ENCODE measurements at regions not wholly inside any gene's neighbourhood (a gene's known extent, or its start where the extent isn't known, plus 50 kb on each side); places are given as distances from the start of the nearest gene placed in this dataset.
"Not testable (repeated sequence)": the region's sequence is repeated elsewhere in the genome, so short reads cannot be mapped to it uniquely, and the experiment has no call there.

DNA sequence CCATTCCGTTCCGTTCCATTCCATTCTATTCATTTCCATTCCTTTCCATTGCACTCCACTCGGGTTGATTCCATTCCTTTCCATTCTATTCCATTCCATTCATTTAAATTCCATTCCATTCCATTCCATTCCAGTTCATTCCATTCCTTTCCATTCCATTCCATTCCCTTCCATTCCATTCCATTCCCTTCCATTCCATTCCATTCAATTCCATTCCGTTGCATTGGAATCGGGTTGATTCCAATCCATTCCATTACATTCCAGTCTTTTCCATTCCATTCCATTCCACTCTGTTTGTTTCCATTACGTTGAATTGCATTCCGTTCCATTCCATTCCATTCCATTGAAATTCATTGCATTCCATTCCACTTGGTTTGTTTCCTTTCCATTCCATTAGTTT lies 169.2 kb downstream of the CWH43 start:
- H3K27ac ChIP-seq (ENCODE audit: low read depth, low read length, poor library complexity, severe bottlenecking); BruUV-seq (replicated peaks); CTCF ChIA-PET; H3K36me3 ChIP-seq (ENCODE audit: insufficient read depth, low read length, poor library complexity, severe bottlenecking); DNase-seq (ENCODE audit: low spot score); H3K4me1 ChIP-seq (ENCODE audit: insufficient read depth, low read length, poor library complexity, severe bottlenecking); POLR2A ChIA-PET (ENCODE audit: low non-redundant PET); intact Hi-C loops (cut with micrococcal nuclease; ENCODE audit: unreplicated experiment); H3K4me3 ChIP-seq (ENCODE audit: low read depth, low read length, poor library complexity, severe bottlenecking); H3K27me3 ChIP-seq (replicated peaks; ENCODE audit: insufficient read depth, low read depth, low read length, poor library complexity): not testable (repeated sequence)
- H3K9me3 ChIP-seq (ENCODE audit: low read depth, low read length, poor library complexity, severe bottlenecking), result peaks cover 58% of the 10 kb centered on the region

GRCh38 chr4:49156309-49156708 lies 170.2 kb downstream of the CWH43 start:
- H3K27me3 ChIP-seq (replicated peaks; ENCODE audit: insufficient read depth, low read depth, low read length, poor library complexity); DNase-seq (ENCODE audit: low spot score); H3K36me3 ChIP-seq (ENCODE audit: insufficient read depth, low read length, poor library complexity, severe bottlenecking); H3K4me1 ChIP-seq (ENCODE audit: insufficient read depth, low read length, poor library complexity, severe bottlenecking); H3K4me3 ChIP-seq (ENCODE audit: low read depth, low read length, poor library complexity, severe bottlenecking); intact Hi-C loops (cut with micrococcal nuclease; ENCODE audit: unreplicated experiment); CTCF ChIA-PET; POLR2A ChIA-PET (ENCODE audit: low non-redundant PET); H3K27ac ChIP-seq (ENCODE audit: low read depth, low read length, poor library complexity, severe bottlenecking); BruUV-seq (replicated peaks): not testable (repeated sequence)
- H3K9me3 ChIP-seq (ENCODE audit: low read depth, low read length, poor library complexity, severe bottlenecking), result peaks cover 48% of the 10 kb centered on the region

GRCh38 chr4:49157630-49158029 lies 171.6 kb downstream of the CWH43 start:
- H3K27ac ChIP-seq (ENCODE audit: low read depth, low read length, poor library complexity, severe bottlenecking); POLR2A ChIA-PET (ENCODE audit: low non-redundant PET); H3K27me3 ChIP-seq (replicated peaks; ENCODE audit: insufficient read depth, low read depth, low read length, poor library complexity); CTCF ChIA-PET; BruUV-seq (replicated peaks); H3K4me3 ChIP-seq (ENCODE audit: low read depth, low read length, poor library complexity, severe bottlenecking); H3K4me1 ChIP-seq (ENCODE audit: insufficient read depth, low read length, poor library complexity, severe bottlenecking); H3K36me3 ChIP-seq (ENCODE audit: insufficient read depth, low read length, poor library complexity, severe bottlenecking); DNase-seq (ENCODE audit: low spot score); intact Hi-C loops (cut with micrococcal nuclease; ENCODE audit: unreplicated experiment): not testable (repeated sequence)
- peaks cover 42% of the 10 kb centered on the region for H3K9me3 ChIP-seq (ENCODE audit: low read depth, low read length, poor library complexity, severe bottlenecking)

- H3K27me3 ChIP-seq (replicated peaks; ENCODE audit: insufficient read depth, low read depth, low read length, poor library complexity); POLR2A ChIA-PET (ENCODE audit: low non-redundant PET); H3K9me3 ChIP-seq (ENCODE audit: low read depth, low read length, poor library complexity, severe bottlenecking); CTCF ChIA-PET; H3K27ac ChIP-seq (ENCODE audit: low read depth, low read length, poor library complexity, severe bottlenecking); intact Hi-C loops (cut with micrococcal nuclease; ENCODE audit: unreplicated experiment); H3K4me1 ChIP-seq (ENCODE audit: insufficient read depth, low read length, poor library complexity, severe bottlenecking); H3K4me3 ChIP-seq (ENCODE audit: low read depth, low read length, poor library complexity, severe bottlenecking); BruUV-seq (replicated peaks); H3K36me3 ChIP-seq (ENCODE audit: insufficient read depth, low read length, poor library complexity, severe bottlenecking); DNase-seq (ENCODE audit: low spot score): not testable (repeated sequence)
Measured at GRCh38 chr4:49161111-49161541, 175.1 kb downstream of the CWH43 start.

DNA sequence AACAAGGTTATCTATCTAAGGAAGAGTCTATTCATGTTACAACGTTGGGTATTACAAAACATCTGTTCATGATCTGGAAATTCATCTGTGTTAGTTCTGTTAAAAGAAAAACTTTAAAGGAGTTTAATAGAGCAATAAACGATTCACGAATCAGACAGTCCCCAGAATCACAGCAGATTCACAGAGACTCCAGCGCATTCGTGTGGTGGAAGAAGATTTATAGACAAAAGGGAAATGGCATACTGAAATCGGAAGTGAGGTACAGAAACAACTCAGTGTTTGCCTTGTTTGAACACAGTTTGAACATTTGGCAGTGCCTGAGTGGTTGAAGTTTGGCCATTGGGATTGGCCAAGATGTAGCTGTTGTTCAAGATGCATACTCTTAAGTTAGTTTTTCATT lies 178.8 kb downstream of the CWH43 start:
- intact Hi-C loops (cut with micrococcal nuclease; ENCODE audit: unreplicated experiment); BruUV-seq (replicated peaks); CTCF ChIA-PET; H3K4me1 ChIP-seq (ENCODE audit: insufficient read depth, low read length, poor library complexity, severe bottlenecking); H3K27me3 ChIP-seq (replicated peaks; ENCODE audit: insufficient read depth, low read depth, low read length, poor library complexity); H3K36me3 ChIP-seq (ENCODE audit: insufficient read depth, low read length, poor library complexity, severe bottlenecking); H3K27ac ChIP-seq (ENCODE audit: low read depth, low read length, poor library complexity, severe bottlenecking); H3K9me3 ChIP-seq (ENCODE audit: low read depth, low read length, poor library complexity, severe bottlenecking); H3K4me3 ChIP-seq (ENCODE audit: low read depth, low read length, poor library complexity, severe bottlenecking); DNase-seq (ENCODE audit: low spot score); POLR2A ChIA-PET (ENCODE audit: low non-redundant PET): not testable (repeated sequence)

DNA sequence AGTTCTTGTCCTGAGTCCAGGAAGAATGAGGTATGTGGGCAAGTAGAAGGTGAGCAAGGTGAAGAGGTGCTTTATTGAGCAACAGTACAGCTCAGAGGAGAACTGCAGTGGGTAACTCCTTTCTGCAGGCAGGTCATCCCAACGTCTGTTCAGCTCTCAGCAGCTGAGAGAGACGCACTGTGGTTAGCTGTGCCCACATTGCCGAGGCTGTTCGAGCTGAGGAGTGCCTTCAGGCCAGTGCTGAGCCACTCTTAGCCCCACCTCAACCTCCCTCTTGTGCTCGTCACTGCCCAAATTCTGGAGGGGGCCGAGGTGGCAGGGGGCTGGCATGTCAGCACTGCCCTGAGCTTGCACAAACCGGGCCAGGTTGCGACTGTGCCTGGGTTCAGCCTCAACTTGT lies 191.8 kb downstream of the CWH43 start:
- CTCF ChIA-PET; POLR2A ChIA-PET (ENCODE audit: low non-redundant PET); H3K4me3 ChIP-seq (ENCODE audit: low read depth, low read length, poor library complexity, severe bottlenecking); H3K36me3 ChIP-seq (ENCODE audit: insufficient read depth, low read length, poor library complexity, severe bottlenecking); H3K4me1 ChIP-seq (ENCODE audit: insufficient read depth, low read length, poor library complexity, severe bottlenecking); H3K27me3 ChIP-seq (replicated peaks; ENCODE audit: insufficient read depth, low read depth, low read length, poor library complexity); BruUV-seq (replicated peaks); H3K27ac ChIP-seq (ENCODE audit: low read depth, low read length, poor library complexity, severe bottlenecking); DNase-seq (ENCODE audit: low spot score); intact Hi-C loops (cut with micrococcal nuclease; ENCODE audit: unreplicated experiment); H3K9me3 ChIP-seq (ENCODE audit: low read depth, low read length, poor library complexity, severe bottlenecking): not testable (repeated sequence)

DNA sequence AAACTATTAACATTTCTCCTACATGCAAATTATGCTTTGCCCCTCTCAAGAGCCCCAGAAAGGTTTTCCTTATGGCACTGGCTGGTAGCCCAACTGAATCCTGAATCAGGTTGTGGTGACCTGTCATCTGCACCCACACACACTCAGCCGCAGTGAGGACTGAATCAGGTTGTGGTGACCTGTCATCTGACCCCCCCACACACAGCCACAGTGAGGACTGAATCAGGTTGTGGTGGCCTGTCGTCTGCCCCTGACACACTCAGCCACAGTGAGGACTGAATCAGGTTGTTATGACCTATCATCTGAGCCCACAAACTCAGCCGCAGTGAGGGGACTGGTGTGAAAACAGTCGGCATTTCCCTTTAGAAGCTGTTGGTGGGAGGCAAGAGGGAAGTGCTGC lies 195.0 kb downstream of the CWH43 start:
- H3K9me3 ChIP-seq (ENCODE audit: low read depth, low read length, poor library complexity, severe bottlenecking); H3K4me1 ChIP-seq (ENCODE audit: insufficient read depth, low read length, poor library complexity, severe bottlenecking); CTCF ChIA-PET; BruUV-seq (replicated peaks); H3K36me3 ChIP-seq (ENCODE audit: insufficient read depth, low read length, poor library complexity, severe bottlenecking); DNase-seq (ENCODE audit: low spot score); POLR2A ChIA-PET (ENCODE audit: low non-redundant PET); H3K27ac ChIP-seq (ENCODE audit: low read depth, low read length, poor library complexity, severe bottlenecking); intact Hi-C loops (cut with micrococcal nuclease; ENCODE audit: unreplicated experiment); H3K4me3 ChIP-seq (ENCODE audit: low read depth, low read length, poor library complexity, severe bottlenecking); H3K27me3 ChIP-seq (replicated peaks; ENCODE audit: insufficient read depth, low read depth, low read length, poor library complexity): not testable (repeated sequence)

GRCh38 chr4:49211396-49212194 lies 225.5 kb downstream of the CWH43 start:
- H3K9me3 ChIP-seq (ENCODE audit: low read depth, low read length, poor library complexity, severe bottlenecking); intact Hi-C loops (cut with micrococcal nuclease; ENCODE audit: unreplicated experiment); H3K27me3 ChIP-seq (replicated peaks; ENCODE audit: insufficient read depth, low read depth, low read length, poor library complexity); H3K27ac ChIP-seq (ENCODE audit: low read depth, low read length, poor library complexity, severe bottlenecking); H3K36me3 ChIP-seq (ENCODE audit: insufficient read depth, low read length, poor library complexity, severe bottlenecking); POLR2A ChIA-PET (ENCODE audit: low non-redundant PET); H3K4me1 ChIP-seq (ENCODE audit: insufficient read depth, low read length, poor library complexity, severe bottlenecking); CTCF ChIA-PET; DNase-seq (ENCODE audit: low spot score); H3K4me3 ChIP-seq (ENCODE audit: low read depth, low read length, poor library complexity, severe bottlenecking); BruUV-seq (replicated peaks): not testable (repeated sequence)
